ENCODE measurements at regions not wholly inside any gene's neighbourhood (a gene's known extent, or its start where the extent isn't known, plus 50 kb on each side); places are given as distances from the start of the nearest gene placed in this dataset.

DNA sequence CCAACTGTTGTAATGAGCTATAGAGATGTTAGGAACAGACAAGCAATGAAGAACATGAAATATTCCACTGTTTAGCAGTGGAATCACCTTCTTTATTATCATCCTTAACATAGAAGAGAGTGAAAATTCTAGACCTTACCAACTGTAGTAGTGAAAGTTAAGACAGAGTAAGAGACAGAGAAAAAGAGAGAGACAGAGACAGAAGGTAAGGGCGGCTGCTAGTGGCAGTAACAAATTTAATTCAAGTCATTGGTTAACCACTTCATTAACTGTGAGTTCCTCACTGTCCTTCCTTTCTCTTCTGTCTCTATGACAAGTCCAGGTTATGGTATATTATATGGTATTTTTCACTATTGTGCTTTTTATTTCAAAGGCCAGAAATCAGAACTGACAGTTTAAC lies 355.7 kb upstream of the ESRRG start:
- 71% methylated on average over 1 of the region's 1 CpG for WGBS

DNA sequence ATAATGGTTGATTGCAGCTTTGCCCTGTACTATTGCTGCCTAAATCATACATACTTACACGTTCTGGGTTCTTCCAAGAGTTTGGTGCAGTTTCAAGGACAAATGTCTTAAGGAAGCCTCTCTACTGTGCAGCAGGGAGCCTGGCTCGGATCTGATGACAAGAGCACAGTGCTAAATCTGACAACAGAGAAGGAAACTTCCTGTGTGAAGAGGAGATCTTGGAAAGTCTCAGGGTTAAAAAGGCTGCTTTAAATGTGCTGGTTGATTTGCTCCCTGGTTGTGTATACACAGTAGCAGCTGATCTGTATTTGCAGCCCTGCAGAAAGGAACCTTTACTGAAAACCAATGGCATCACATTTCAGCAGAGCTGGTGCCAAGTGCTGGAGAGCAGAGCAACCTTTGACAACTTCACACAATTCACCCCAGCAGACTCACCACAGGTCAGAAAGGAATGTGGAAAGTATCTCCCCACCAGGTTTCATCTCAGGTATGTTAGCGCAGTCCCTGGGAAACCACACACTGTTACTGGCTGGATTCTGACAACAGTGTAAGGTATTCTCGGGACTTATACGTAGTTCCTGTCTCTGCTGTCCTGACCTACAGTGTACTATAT lies 355.0 kb upstream of the ESRRG start:
- no peaks in the 10 kb centered on the region for H3K36me3 ChIP-seq (ENCODE audit: control insufficient read depth in 2 of 2, insufficient read depth in 2 of 2, low read length in 1 of 2)
- H3K4me1 ChIP-seq (ENCODE audit: control insufficient read depth in 2 of 2, insufficient read depth in 2 of 2, low read length in 2 of 2), result no peaks in the 10 kb centered on the region
- H3K9me3 ChIP-seq (ENCODE audit: control insufficient read depth in 2 of 2, insufficient read depth in 1 of 2, low read length in 1 of 2), result no peaks in the 10 kb centered on the region
- DNase-seq (ENCODE audit: low read depth in 6 of 9, low spot score in 9 of 9), result peak in 1 of 9 donors; percentile 11
- no peak overlapping the region for H3K4me3 ChIP-seq (ENCODE audit: low read length in 2 of 2)
- 78% methylated on average over 5 of the region's 5 CpGs for WGBS
- no peaks in the 10 kb centered on the region for H3K27me3 ChIP-seq (ENCODE audit: control insufficient read depth in 2 of 2, insufficient read depth in 1 of 2, low read length in 1 of 2)
- H3K27ac ChIP-seq (ENCODE audit: low read depth in 1 of 2, low read length in 1 of 2), result peak overlapping the region in 1 of 2 donors; percentile 45

More for the DNA sequence above, 355.7 kb upstream of the ESRRG start:
- Histone ChIP-seq H3K4me3 (ENCODE audit: low read length in 2 of 2) (no peak overlapping the region), H3K36me3 (ENCODE audit: control insufficient read depth in 2 of 2, insufficient read depth in 2 of 2, low read length in 1 of 2) (no peaks in the 10 kb centered on the region), H3K27ac (ENCODE audit: low read depth in 1 of 2, low read length in 1 of 2) (peak overlapping the region in 1 of 2 donors; percentile 45), H3K4me1 (ENCODE audit: control insufficient read depth in 2 of 2, insufficient read depth in 2 of 2, low read length in 2 of 2) (no peaks in the 10 kb centered on the region), H3K9me3 (ENCODE audit: control insufficient read depth in 2 of 2, insufficient read depth in 1 of 2, low read length in 1 of 2) (no peaks in the 10 kb centered on the region), H3K27me3 (ENCODE audit: control insufficient read depth in 2 of 2, insufficient read depth in 1 of 2, low read length in 1 of 2) (no peaks in the 10 kb centered on the region)
- DNase-seq (ENCODE audit: low read depth in 6 of 9, low spot score in 9 of 9), result no peak

DNA sequence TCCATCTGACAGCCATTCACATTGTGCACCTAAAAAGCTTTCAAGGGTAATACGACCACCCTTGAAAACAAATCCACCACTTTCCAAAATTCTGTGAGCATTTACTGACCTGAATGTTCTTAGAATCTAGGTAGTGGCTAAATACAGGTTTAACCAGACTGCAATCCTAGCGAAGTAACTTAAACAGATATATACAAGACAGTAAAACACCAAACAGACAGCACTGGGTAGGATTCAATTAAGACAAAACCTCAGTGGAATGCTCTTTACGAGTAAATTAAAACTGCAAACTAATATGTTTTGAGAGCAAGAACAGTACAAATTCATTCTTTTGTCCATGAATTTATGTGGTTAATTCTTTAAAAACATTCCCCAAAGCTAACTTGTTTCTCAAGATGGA lies 354.2 kb upstream of the ESRRG start:
- no peaks in the 10 kb centered on the region for H3K4me1 ChIP-seq (ENCODE audit: control insufficient read depth in 2 of 2, insufficient read depth in 2 of 2, low read length in 2 of 2)
- H3K9me3 ChIP-seq (ENCODE audit: control insufficient read depth in 2 of 2, insufficient read depth in 1 of 2, low read length in 1 of 2), result no peaks in the 10 kb centered on the region
- no peak overlapping the region for H3K4me3 ChIP-seq (ENCODE audit: low read length in 2 of 2)
- H3K27ac ChIP-seq (ENCODE audit: low read depth in 1 of 2, low read length in 1 of 2), result no peak overlapping the region
- no peak for DNase-seq (ENCODE audit: low read depth in 6 of 9, low spot score in 9 of 9)
- no peaks in the 10 kb centered on the region for H3K27me3 ChIP-seq (ENCODE audit: control insufficient read depth in 2 of 2, insufficient read depth in 1 of 2, low read length in 1 of 2)
- H3K36me3 ChIP-seq (ENCODE audit: control insufficient read depth in 2 of 2, insufficient read depth in 2 of 2, low read length in 1 of 2), result no peaks in the 10 kb centered on the region
- WGBS, result 85% methylated on average over 3 of the region's 3 CpGs

DNA sequence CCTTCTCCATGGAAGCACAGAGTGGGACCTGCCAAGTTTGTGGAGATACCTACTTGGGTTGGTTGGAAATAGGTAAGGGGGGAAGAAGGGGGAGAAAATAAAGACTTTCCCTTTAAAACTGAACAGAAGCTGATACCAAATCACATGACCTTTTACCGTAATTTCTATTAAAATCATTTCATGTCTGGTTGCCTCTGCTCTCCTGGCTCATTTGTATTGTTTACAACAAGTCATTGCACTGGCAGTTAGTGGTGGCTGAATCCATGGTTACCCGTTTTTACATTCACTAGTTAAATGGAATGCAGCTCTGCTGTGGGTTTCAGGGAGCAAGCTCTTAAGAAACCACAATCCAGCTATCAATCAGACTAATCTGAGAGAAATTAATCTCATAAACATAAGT lies 353.7 kb upstream of the ESRRG start:
- Histone ChIP-seq H3K27ac (ENCODE audit: low read depth in 1 of 2, low read length in 1 of 2) (no peak overlapping the region), H3K4me3 (ENCODE audit: low read length in 2 of 2) (no peak overlapping the region), H3K4me1 (ENCODE audit: control insufficient read depth in 2 of 2, insufficient read depth in 2 of 2, low read length in 2 of 2) (no peaks in the 10 kb centered on the region), H3K9me3 (ENCODE audit: control insufficient read depth in 2 of 2, insufficient read depth in 1 of 2, low read length in 1 of 2) (no peaks in the 10 kb centered on the region), H3K36me3 (ENCODE audit: control insufficient read depth in 2 of 2, insufficient read depth in 2 of 2, low read length in 1 of 2) (no peaks in the 10 kb centered on the region), H3K27me3 (ENCODE audit: control insufficient read depth in 2 of 2, insufficient read depth in 1 of 2, low read length in 1 of 2) (no peaks in the 10 kb centered on the region)
- 50% methylated on average over 2 of the region's 2 CpGs for WGBS
- DNase-seq (ENCODE audit: low read depth in 6 of 9, low spot score in 9 of 9), result no peak

GRCh38 chr1:217072926-217073325 lies 349.7 kb upstream of the ESRRG start:
- no peaks in the 10 kb centered on the region for H3K9me3 ChIP-seq (ENCODE audit: control insufficient read depth in 2 of 2, insufficient read depth in 1 of 2, low read length in 1 of 2)
- no peaks in the 10 kb centered on the region for H3K36me3 ChIP-seq (ENCODE audit: control insufficient read depth in 2 of 2, insufficient read depth in 2 of 2, low read length in 1 of 2)
- WGBS, result 93% methylated on average over 1 of the region's 1 CpG
- H3K4me3 ChIP-seq (ENCODE audit: low read length in 2 of 2), result no peak overlapping the region
- DNase-seq (ENCODE audit: low read depth in 6 of 9, low spot score in 9 of 9), result no peak
- H3K27ac ChIP-seq (ENCODE audit: low read depth in 1 of 2, low read length in 1 of 2), result no peak overlapping the region
- no peaks in the 10 kb centered on the region for H3K4me1 ChIP-seq (ENCODE audit: control insufficient read depth in 2 of 2, insufficient read depth in 2 of 2, low read length in 2 of 2)
- H3K27me3 ChIP-seq (ENCODE audit: control insufficient read depth in 2 of 2, insufficient read depth in 1 of 2, low read length in 1 of 2), result no peaks in the 10 kb centered on the region

GRCh38 chr1:217067642-217068041 lies 344.4 kb upstream of the ESRRG start:
- Histone ChIP-seq H3K4me3 (ENCODE audit: low read length in 2 of 2) (no peak overlapping the region), H3K27ac (ENCODE audit: low read depth in 1 of 2, low read length in 1 of 2) (no peak overlapping the region), H3K27me3 (ENCODE audit: control insufficient read depth in 2 of 2, insufficient read depth in 1 of 2, low read length in 1 of 2) (no peaks in the 10 kb centered on the region), H3K4me1 (ENCODE audit: control insufficient read depth in 2 of 2, insufficient read depth in 2 of 2, low read length in 2 of 2) (no peaks in the 10 kb centered on the region), H3K36me3 (ENCODE audit: control insufficient read depth in 2 of 2, insufficient read depth in 2 of 2, low read length in 1 of 2) (no peaks in the 10 kb centered on the region), H3K9me3 (ENCODE audit: control insufficient read depth in 2 of 2, insufficient read depth in 1 of 2, low read length in 1 of 2) (no peaks in the 10 kb centered on the region)
- WGBS, result 89% methylated on average over 1 of the region's 1 CpG
- DNase-seq (ENCODE audit: low read depth in 6 of 9, low spot score in 9 of 9), result no peak

DNA sequence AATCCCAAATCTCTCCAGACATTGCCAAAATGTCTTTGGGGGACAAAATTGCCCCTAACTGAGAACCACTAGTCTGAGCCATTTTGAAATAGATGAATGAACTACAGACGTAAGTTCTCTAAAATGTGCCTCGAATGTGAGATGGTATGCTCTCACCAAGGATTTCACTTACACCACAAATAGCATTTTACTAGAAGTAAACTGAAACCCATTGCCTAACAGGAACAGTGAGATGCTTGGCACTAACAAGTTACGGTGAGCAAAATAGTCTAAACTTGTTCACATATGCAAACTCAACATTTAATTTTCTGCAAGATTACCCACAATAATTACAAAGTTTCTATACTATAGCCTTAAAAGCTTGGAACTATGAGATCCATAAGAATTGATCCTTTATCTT lies 343.6 kb upstream of the ESRRG start:
- Histone ChIP-seq H3K4me1 (ENCODE audit: control insufficient read depth in 2 of 2, insufficient read depth in 2 of 2, low read length in 2 of 2) (no peaks in the 10 kb centered on the region), H3K36me3 (ENCODE audit: control insufficient read depth in 2 of 2, insufficient read depth in 2 of 2, low read length in 1 of 2) (no peaks in the 10 kb centered on the region), H3K27ac (ENCODE audit: low read depth in 1 of 2, low read length in 1 of 2) (no peak overlapping the region), H3K4me3 (ENCODE audit: low read length in 2 of 2) (no peak overlapping the region), H3K27me3 (ENCODE audit: control insufficient read depth in 2 of 2, insufficient read depth in 1 of 2, low read length in 1 of 2) (no peaks in the 10 kb centered on the region), H3K9me3 (ENCODE audit: control insufficient read depth in 2 of 2, insufficient read depth in 1 of 2, low read length in 1 of 2) (no peaks in the 10 kb centered on the region)
- no peak for DNase-seq (ENCODE audit: low read depth in 6 of 9, low spot score in 9 of 9)
- 90% methylated on average over 3 of the region's 3 CpGs for WGBS

GRCh38 chr1:217063172-217063908 lies 340.1 kb upstream of the ESRRG start:
- Histone ChIP-seq H3K36me3 (ENCODE audit: control insufficient read depth in 2 of 2, insufficient read depth in 2 of 2, low read length in 1 of 2) (no peaks in the 10 kb centered on the region), H3K4me3 (ENCODE audit: low read length in 2 of 2) (no peak overlapping the region), H3K27me3 (ENCODE audit: control insufficient read depth in 2 of 2, insufficient read depth in 1 of 2, low read length in 1 of 2) (no peaks in the 10 kb centered on the region), H3K27ac (ENCODE audit: low read depth in 1 of 2, low read length in 1 of 2) (no peak overlapping the region), H3K4me1 (ENCODE audit: control insufficient read depth in 2 of 2, insufficient read depth in 2 of 2, low read length in 2 of 2) (no peaks in the 10 kb centered on the region), H3K9me3 (ENCODE audit: control insufficient read depth in 2 of 2, insufficient read depth in 1 of 2, low read length in 1 of 2) (no peaks in the 10 kb centered on the region)
- 78% methylated on average over 6 of the region's 6 CpGs for WGBS
- no peak for DNase-seq (ENCODE audit: low read depth in 6 of 9, low spot score in 9 of 9)

DNA sequence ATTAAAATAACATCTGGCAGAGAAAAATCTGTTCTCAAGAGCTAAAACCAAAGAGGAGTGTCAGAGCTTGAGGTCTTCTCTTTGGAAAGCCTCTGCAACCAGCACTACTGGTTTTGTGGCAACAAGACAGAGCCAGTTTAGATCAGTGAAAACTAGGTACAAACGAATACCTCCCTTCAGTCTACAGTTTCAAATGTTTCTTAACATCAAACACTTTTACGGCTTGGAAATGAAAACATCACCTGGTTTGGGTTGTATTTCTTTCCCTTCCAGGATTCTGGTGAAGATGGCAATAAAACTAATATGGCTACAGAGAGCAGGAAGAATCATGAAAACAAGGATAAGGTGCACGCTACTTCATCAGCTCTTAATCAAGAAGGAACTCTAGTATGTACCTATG lies 339.4 kb upstream of the ESRRG start:
- no peaks in the 10 kb centered on the region for H3K27me3 ChIP-seq (ENCODE audit: control insufficient read depth in 2 of 2, insufficient read depth in 1 of 2, low read length in 1 of 2)
- DNase-seq (ENCODE audit: low read depth in 6 of 9, low spot score in 9 of 9), result no peak

More for the DNA sequence above, 339.4 kb upstream of the ESRRG start:
- no peak overlapping the region for H3K4me3 ChIP-seq (ENCODE audit: low read length in 2 of 2)
- H3K9me3 ChIP-seq (ENCODE audit: control insufficient read depth in 2 of 2, insufficient read depth in 1 of 2, low read length in 1 of 2), result no peaks in the 10 kb centered on the region
- H3K4me1 ChIP-seq (ENCODE audit: control insufficient read depth in 2 of 2, insufficient read depth in 2 of 2, low read length in 2 of 2), result no peaks in the 10 kb centered on the region
- H3K36me3 ChIP-seq (ENCODE audit: control insufficient read depth in 2 of 2, insufficient read depth in 2 of 2, low read length in 1 of 2), result no peaks in the 10 kb centered on the region
- H3K27ac ChIP-seq (ENCODE audit: low read depth in 1 of 2, low read length in 1 of 2), result no peak overlapping the region
- 92% methylated on average over 3 of the region's 3 CpGs for WGBS

Data from thymus (tissue), 11 donors.